ENCODE measurements at regions not wholly inside any gene's neighbourhood (a gene's known extent, or its start where the extent isn't known, plus 50 kb on each side); places are given as distances from the start of the nearest gene placed in this dataset.
A peak's percentile ranks its signal among the peaks of the same experiment; 100 is the strongest.

- no peak overlapping the region for H3K4me3 ChIP-seq (ENCODE audit: control insufficient read depth, low read depth, low read length)
- no peak for DNase-seq (ENCODE audit: low read depth)
- no peak for TF ChIP-seq CTCF (IDR thresholded peaks at IDR 0.05; ENCODE audit: control insufficient read depth, insufficient read depth, low read depth, low read length, missing control alignments)
Observed at GRCh38 chr6:148602136-148602535, 144.7 kb upstream of the UST start.

GRCh38 chr6:148608199-148608951 is 138.5 kb upstream of the UST start:
- peak; percentile 58 for TF ChIP-seq CTCF (IDR thresholded peaks at IDR 0.05; ENCODE audit: control insufficient read depth, insufficient read depth, low read depth, low read length, missing control alignments)
- no peak for DNase-seq (ENCODE audit: low read depth)
- H3K4me3 ChIP-seq (ENCODE audit: control insufficient read depth, low read depth, low read length) = no peak overlapping the region

- no peak for TF ChIP-seq CTCF (IDR thresholded peaks at IDR 0.05; ENCODE audit: control insufficient read depth, insufficient read depth, low read depth, low read length, missing control alignments)
- no peak overlapping the region for H3K4me3 ChIP-seq (ENCODE audit: control insufficient read depth, low read depth, low read length)
- DNase-seq (ENCODE audit: low read depth) = peak; percentile 79
Observed at GRCh38 chr6:148611213-148611612, 135.6 kb upstream of the UST start.

GRCh38 chr6:148612043-148612442 is 134.8 kb upstream of the UST start:
- no peak for DNase-seq (ENCODE audit: low read depth)
- no peak for TF ChIP-seq CTCF (IDR thresholded peaks at IDR 0.05; ENCODE audit: control insufficient read depth, insufficient read depth, low read depth, low read length, missing control alignments)
- no peak overlapping the region for H3K4me3 ChIP-seq (ENCODE audit: control insufficient read depth, low read depth, low read length)

GRCh38 chr6:148614602-148615001 is 132.2 kb upstream of the UST start:
- no peak for TF ChIP-seq CTCF (IDR thresholded peaks at IDR 0.05; ENCODE audit: control insufficient read depth, insufficient read depth, low read depth, low read length, missing control alignments)
- H3K4me3 ChIP-seq (ENCODE audit: control insufficient read depth, low read depth, low read length) = no peak overlapping the region
- DNase-seq (ENCODE audit: low read depth) = no peak

GRCh38 chr6:148616841-148617240 is 130.0 kb upstream of the UST start:
- DNase-seq (ENCODE audit: low read depth) = peak; percentile 41
- TF ChIP-seq CTCF (IDR thresholded peaks at IDR 0.05; ENCODE audit: control insufficient read depth, insufficient read depth, low read depth, low read length, missing control alignments) = no peak
- H3K4me3 ChIP-seq (ENCODE audit: control insufficient read depth, low read depth, low read length) = no peak overlapping the region
